Fibroblast of mammary gland (primary cell): ENCODE measurements at regions not wholly inside any gene's neighbourhood (a gene's known extent, or its start where the extent isn't known, plus 50 kb on each side); places are given as distances from the start of the nearest gene placed in this dataset.
"Not testable (repeated sequence)": the region's sequence is repeated elsewhere in the genome, so short reads cannot be mapped to it uniquely, and the experiment has no call there.

Experiments used
- DNase-seq: peaks from one replicate; pipeline ENCODE4 v3.0.0-alpha.2; 2010; ENCODE audit warnings: low read depth
- H3K4me3 ChIP-seq: 2 replicates; pipeline ENCODE4 v1.5.1; 2011; ENCODE audit warnings: low read depth, mild to moderate bottlenecking, low read length, moderate library complexity; ENCODE audit not compliant: control insufficient read depth
- CTCF ChIP-seq: conservative IDR thresholded peaks from 2 replicates; pipeline ENCODE4 v1.5.1; 2011; ENCODE audit warnings: low read depth, low read length, inconsistent platforms; ENCODE audit not compliant: control insufficient read depth, insufficient read depth

GRCh38 chrX:87975365-87975764 is 457.8 kb downstream of the KLHL4 start:
- DNase-seq, result no peak
- no peak overlapping the region for H3K4me3 ChIP-seq
- no peak for TF ChIP-seq CTCF

- not testable (repeated sequence) for H3K4me3 ChIP-seq, DNase-seq
Measured at GRCh38 chrX:88007873-88008272, 490.3 kb downstream of the KLHL4 start.

DNA sequence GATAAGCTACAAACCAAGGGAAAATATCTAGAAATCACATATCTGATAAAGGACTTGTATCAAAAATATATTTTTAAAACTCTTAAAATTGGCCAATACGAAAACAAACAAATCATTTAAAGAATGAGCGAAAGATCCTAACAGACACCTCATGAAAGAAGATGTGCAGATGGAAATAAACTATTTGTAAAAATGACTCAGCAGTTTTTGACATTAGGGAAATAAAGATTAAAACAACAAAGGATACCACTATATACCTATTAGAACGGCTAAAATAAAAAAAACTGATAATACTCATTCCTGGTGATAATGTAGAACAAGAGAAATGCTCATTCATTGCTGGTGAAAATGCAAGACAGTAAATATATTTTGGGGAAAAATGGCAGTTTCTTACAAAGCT is 506.4 kb downstream of the KLHL4 start:
- no peak for TF ChIP-seq CTCF
- DNase-seq, result no peak
- H3K4me3 ChIP-seq, result no peak overlapping the region

GRCh38 chrX:88072339-88073030 is 554.9 kb downstream of the KLHL4 start:
- no peak for DNase-seq
- no peak for TF ChIP-seq CTCF

GRCh38 chrX:88101968-88102367 is 584.4 kb downstream of the KLHL4 start:
- TF ChIP-seq CTCF, result no peak
- no peak for DNase-seq
- no peak overlapping the region for H3K4me3 ChIP-seq

More at GRCh38 chrX:88072339-88073030, 554.9 kb downstream of the KLHL4 start:
- no peak overlapping the region for H3K4me3 ChIP-seq

GRCh38 chrX:88135735-88136134 is 611.3 kb upstream of the CPXCR1 start:
- TF ChIP-seq CTCF, result peak; percentile 10
- peak; percentile 1 for DNase-seq
- no peak overlapping the region for H3K4me3 ChIP-seq

DNA sequence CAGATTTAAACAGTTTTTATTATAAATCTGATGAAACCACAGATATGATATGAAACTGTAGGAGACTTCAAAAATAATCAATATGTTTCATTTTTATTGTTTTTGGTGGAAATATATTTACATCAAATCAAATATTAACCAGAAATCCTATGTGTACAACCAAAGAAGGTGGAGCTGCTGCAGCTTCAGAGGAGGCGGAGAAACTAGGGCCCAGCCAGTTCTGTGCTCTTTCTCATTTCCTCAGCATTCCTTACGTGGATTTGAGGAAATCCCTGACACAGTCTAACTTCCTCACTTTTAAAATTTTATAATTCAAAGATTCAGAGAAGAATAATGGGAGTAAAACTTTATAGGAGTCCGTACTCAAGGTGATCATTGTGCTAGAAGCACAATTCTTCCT is 610.7 kb upstream of the CPXCR1 start:
- H3K4me3 ChIP-seq, result no peak overlapping the region
- no peak for DNase-seq
- no peak for TF ChIP-seq CTCF
